ENCODE measurements at regions not wholly inside any gene's neighbourhood (a gene's known extent, or its start where the extent isn't known, plus 50 kb on each side); places are given as distances from the start of the nearest gene placed in this dataset.

DNA sequence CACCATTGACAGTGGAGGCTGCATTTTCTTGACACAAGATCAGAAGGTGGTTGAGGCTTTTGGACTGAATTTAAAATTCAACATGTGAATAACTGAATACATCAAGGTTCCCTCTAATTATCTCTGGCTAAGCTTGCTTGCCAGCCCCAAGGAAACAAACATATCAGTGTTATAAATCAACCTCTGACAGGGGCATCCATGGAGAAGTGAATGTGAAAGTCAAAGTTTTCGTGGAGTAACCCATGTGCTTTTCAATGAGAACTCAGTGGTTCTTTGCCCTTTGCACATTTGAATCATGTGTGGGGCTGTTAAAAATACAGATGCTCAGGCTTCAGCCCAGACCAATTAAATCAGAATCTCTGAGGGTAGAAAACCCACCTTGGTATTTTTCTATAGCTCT lies 128.9 kb downstream of the LRRC70 start:
- TF ChIP-seq EZH2phosphoT487 (IDR thresholded peaks at IDR 0.05; ENCODE audit: low read depth) = no peak
- TF ChIP-seq, protein P1, sequence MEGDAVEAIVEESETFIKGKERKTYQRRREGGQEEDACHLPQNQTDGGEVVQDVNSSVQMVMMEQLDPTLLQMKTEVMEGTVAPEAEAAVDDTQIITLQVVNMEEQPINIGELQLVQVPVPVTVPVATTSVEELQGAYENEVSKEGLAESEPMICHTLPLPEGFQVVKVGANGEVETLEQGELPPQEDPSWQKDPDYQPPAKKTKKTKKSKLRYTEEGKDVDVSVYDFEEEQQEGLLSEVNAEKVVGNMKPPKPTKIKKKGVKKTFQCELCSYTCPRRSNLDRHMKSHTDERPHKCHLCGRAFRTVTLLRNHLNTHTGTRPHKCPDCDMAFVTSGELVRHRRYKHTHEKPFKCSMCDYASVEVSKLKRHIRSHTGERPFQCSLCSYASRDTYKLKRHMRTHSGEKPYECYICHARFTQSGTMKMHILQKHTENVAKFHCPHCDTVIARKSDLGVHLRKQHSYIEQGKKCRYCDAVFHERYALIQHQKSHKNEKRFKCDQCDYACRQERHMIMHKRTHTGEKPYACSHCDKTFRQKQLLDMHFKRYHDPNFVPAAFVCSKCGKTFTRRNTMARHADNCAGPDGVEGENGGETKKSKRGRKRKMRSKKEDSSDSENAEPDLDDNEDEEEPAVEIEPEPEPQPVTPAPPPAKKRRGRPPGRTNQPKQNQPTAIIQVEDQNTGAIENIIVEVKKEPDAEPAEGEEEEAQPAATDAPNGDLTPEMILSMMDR (IDR thresholded peaks at IDR 0.05; ENCODE audit: low read depth, low read length) = no peak
